ENCODE measurements at regions not wholly inside any gene's neighbourhood (a gene's known extent, or its start where the extent isn't known, plus 50 kb on each side); places are given as distances from the start of the nearest gene placed in this dataset.

- TF ChIP-seq CTCF (IDR thresholded peaks at IDR 0.05; ENCODE audit: insufficient read depth, low read length) (no peak), SPI1 (IDR thresholded peaks at IDR 0.05; ENCODE audit: borderline replicate concordance, low read depth) (no peak)
Observed at GRCh38 chr11:19508165-19508564, 204.5 kb upstream of the NAV2 start.

Data from HL-60 (cell line).